GM19395 (cell line): ENCODE measurements at regions not wholly inside any gene's neighbourhood (a gene's known extent, or its start where the extent isn't known, plus 50 kb on each side); places are given as distances from the start of the nearest gene placed in this dataset.

ENCODE experiments used
- ATAC-seq: cut with Tn5 transposase; IDR thresholded peaks from one replicate; pipeline ENCODE4 v1.9.1; 2021; ENCODE audit warnings: mild to moderate bottlenecking, moderate library complexity; ENCODE audit not compliant: unreplicated experiment

DNA sequence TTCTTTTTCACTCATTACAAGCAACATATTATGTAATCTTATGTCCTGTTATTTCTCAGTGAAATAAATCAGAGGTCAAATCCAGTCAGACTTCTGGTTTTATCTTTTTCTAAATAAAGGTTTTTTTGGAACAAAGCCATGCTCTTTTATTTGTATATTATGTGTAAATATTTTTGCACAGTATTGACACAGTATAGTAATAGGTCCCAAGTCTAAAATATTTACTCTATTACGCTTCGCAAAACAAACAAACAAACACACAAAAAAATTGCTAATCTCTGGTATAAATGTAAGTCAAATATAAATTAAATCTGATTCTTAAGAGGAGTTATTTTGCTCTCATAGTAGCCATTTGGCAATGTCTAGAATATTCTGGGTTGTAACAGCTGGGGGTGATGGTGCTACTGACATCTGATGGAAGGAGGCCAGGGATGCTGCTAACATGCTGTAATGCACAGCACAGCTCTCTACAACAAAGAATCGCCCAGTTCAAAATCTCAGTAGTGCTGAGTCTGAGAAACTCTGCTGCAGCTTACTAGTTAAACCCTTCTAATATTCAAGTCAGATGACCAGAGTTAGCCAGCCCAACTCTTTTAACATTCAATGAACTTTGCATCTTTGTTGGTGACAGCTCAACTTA lies 602.1 kb downstream of the RAB28 start:
- ATAC-seq: no peak

DNA sequence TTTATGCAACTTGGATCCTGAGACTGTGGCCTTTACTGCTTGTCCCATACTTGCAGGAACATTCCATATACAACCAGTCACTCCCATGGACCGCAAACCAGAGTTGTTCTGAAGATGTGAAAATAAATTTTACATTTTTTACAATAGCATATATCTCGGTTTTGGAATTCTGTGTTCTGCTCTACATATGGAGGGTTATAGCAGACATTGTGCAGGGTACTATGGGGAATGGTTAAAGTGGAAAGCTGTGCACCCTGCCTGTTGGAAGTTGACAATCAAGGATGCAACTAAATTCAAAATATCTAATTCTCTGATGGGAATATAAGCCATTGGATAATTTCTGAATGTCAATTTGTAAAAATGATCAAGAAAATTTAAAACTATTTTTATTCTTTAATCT lies 603.3 kb downstream of the RAB28 start:
- ATAC-seq: no peak

DNA sequence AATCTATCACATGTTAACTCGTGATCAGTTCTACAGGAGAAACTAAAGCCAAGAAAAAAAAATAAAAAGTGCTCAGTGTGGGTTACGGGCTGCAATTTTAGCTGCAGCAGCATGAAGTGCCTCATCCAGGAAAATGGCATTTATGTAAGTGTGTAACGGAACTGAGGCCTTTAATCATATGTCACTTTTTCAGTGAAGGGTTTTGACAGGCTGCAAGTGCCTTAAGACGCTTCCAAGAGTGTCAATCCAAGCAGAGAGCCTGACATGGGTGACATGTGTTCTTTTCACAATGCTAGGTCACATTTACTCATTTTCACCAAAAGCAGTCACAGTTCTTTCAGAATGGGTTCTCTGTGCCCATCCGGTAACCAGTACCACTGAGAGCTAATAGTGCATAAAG lies 604.6 kb downstream of the RAB28 start:
- no peak for ATAC-seq

DNA sequence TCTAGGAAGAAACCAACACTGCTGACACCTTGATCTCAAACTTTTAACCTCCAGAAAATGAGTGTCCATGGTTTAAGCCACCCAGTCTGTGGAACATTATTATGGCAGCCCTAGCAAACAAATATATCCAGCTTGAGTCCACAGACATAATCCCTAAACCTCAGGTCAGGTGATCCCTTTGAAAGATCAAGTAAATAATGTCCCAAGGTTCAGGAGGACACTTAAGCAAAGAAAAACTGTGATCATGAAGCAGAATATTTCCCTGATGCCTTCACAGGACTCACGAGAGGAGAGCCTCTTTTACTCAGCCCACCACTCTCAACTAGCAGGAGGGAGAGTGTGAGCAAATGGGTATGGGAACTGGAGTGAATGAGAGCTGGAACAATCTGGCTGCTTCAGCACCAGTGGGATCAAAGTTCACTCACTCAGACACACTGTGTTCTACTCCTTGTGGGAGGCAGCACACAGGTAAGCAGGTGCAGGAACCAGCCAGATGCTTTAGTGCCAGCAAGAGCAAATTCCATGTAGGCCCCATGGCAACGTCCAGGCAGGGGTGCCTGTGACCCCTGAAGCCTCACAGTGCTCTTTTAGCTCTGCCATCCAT lies 608.4 kb downstream of the RAB28 start:
- no peak for ATAC-seq

DNA sequence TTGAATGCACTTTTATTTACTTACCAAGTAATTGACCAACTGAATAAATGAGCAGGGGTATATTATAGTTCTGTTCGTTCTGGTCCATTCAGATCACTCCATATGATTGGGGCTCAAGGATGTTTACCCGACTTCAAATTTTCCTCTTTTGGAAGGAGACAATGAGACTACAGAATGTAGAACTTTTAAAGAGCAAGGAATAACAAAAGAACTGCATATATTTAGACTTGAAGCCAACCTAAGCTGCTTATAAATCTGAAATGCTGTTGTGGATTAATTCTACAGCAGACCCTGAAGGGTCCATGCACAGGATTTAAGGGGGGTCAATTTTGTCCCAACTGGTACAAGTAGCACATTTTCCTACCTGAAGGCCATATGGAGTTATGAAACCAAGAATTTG lies 610.8 kb downstream of the RAB28 start:
- no peak for ATAC-seq

DNA sequence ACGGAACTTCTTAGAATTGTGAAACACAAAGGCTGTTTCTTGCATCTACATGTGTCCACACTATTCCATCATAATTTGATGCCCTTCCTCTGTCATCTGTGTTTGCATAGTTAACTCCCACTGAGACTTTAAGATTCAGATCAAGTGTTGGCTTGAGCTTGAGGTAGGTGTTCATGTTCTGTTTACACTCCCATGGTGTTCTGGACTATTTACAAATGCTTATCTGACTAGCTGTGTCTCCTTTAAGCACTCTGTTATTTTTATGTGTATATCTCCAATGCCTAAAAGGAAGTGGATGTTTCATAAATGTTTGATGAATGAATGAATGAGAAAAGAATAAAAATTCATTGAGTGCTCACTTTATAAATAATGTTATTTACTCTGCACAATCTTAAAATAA lies 622.7 kb downstream of the RAB28 start:
- no peak for ATAC-seq

DNA sequence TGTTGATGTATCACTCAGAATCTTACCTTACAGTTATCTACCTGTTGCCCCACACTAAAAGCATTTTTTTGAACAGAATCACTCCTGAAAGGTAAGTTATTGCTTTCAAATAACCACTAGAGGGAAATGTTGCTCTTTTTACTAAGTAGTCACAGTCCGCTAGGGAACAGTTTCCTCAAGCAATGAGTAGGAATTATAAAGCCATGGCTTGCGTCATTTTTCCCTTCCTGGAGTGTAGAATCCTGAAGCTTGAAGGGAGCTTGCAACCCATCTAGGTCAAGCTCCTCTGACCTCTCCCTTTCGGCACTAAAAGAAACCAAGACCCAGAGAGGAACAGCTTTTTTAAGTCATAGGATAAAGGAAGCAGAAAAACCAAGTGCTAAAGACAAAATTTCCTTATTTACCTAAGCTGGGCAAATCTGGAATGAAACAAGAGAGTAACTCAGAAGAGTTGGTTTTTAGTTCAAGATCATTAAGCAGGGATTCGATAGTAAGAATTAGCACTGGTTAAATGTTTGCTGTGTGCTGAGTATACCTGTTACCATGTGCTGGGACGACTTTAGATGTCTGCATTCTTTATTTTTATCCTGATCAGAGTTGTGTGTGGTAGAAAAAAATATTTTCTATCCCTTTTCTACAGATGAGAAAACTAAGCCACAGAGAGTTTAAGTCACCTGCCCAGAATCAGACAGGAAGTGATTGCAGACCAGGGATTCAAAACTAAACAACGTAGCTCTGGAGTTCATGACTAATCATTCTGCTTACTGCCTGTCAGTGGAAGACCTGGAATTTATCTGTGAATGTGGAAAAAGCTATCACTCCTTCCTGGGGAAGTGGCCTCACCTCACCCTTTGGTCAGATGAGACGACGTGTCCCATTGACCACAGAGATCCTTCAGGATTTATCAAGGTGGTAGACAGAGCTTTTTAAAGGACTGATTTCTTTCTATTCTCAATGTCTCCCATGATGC lies 631.5 kb downstream of the RAB28 start:
- peak; percentile 63 for ATAC-seq

DNA sequence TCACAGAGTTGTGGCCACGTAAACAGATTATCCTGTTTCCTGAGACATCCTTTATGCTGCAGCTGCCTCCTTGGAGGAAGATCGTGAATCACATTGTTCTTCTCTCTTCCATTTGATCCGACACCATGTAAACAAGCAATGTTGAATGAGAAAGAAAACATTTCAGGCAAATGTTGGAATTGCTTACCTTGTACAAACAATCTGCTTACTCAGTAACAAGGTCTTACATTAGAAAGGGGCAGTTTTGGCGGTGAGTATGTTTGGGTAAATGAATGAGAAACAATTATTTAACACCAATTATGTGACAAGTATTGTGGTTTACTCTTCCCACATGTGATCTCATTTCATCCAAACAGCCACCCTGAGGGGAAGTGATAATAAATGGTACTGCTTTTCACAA lies 637.8 kb downstream of the RAB28 start:
- ATAC-seq: no peak

DNA sequence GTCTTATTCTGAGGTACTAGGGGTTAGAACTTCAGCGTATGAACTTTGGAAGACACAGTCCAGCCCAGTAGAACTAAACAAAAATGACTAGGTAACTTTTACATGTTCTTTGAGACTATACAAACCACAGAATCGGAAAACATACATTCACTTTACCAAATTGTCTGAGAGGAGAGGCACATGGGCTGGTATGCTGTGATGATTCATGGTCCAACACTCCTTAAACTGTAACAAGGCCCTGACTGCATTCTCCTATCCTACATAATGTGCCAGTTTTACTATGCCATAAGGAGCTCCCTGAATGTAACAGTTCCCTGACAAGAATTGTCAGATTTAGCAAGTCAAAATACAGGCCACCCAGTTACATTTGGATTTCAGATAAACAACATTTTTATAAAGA lies 640.0 kb downstream of the RAB28 start:
- no peak for ATAC-seq

DNA sequence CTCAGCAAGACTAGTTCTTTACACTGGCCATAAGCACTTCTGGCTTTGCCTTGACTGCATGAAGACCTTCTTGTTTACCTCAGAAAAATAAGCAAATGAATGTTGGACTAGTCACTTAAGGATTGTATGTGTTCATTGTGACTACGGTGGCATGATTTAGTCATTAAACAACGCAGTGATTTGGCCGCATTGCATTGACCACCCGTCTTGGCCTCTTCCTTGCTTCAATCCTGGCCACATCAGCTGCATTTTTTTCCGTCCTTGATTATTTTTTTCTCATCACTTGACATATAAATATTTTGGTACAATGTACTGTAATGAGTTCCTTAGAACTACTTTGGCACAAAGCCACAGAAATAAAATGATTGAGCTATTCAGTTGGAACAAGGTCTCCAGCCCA lies 656.2 kb downstream of the RAB28 start:
- no peak for ATAC-seq

DNA sequence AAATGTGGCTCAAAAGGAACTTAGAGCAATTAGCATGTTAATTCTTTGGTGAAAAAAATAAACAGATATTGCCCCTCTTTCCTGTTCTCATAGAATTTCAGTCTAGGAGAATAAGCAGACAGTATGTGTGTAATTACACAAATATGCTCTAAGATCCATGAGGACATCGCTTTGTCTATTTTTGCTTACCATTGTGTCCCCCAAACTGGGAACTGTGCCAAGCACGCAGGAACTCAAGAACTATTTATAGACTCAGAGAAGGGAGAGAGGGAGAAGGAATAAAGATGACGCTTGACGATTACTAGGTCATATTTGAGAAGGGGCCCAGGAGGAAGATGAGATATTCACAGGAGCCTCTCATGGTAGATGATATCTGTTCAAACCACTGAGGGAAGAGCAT lies 692.6 kb downstream of the RAB28 start:
- ATAC-seq: no peak

DNA sequence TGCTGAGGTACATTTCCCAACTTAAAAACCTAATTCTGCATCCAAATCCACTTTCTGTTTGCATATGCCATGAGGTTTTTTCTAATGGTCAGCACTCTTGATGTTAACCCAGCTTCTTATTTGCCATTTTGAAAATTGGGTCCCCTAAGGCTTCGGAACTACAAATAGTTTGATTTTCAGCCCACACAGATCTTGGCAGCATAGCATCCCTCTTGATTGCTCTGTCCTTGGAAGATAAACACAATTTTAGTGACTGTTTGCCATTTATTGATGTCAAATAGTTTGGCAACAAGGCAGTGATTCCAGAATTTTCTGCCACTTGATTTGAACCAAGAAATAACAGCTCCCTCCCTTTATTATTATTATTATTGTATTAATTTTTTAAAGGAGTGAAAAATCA lies 696.9 kb downstream of the RAB28 start:
- no peak for ATAC-seq

DNA sequence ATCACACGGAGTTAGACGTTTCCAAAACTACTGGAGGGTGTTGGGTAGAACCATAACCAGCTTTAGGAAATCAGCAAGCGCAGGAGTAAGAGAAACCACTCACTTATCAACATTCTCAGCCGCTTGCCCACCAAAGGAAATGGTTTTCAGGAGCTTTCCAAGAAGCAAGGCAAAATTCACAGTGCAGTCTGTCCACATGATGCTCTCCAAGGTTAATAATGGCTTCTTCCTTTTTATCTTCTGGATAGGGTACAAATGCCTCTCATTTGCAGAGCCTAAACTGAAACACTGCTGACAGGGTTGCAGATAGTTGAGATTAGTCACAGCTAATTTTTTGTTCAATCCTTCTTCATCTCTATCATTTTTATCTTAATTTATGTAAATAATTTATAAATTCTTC lies 705.4 kb downstream of the RAB28 start:
- ATAC-seq: no peak

DNA sequence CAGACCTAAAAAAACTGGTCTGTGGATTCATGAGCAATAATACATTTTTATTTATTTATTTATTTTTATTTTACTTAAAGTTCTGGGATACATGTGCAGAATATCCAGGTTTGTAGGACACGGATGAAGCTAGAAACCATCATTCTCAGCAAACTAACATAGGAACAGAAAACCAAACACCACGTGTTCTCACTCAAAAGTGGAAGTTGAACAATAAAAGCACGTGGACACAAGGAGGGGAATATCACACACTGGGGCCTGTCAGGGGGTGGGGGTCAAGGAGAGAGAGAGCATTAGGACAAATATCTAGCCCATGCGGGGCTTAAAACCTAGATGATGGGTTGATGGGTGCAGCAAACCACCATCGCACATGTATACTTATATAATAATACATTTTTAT lies 705.9 kb downstream of the RAB28 start:
- no peak for ATAC-seq

DNA sequence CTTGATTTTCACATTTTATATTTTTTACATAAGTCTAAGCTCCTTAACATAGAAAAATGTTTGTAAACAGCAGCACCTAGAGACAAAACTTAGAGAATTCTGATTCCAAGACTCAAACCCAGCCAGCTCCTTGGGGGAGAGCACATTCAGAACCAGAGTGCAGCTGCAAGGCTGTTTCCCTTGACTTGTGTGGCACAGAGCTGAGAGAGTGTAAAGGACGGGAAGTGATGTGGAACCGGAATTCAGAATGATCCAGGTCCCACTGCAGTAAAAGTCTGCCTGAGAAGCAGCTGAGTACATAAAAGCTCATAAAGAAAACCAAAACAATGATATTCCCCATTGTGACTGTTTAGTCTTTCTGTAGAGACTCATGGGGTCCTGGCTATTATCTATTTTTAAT lies 713.8 kb downstream of the RAB28 start:
- no peak for ATAC-seq

DNA sequence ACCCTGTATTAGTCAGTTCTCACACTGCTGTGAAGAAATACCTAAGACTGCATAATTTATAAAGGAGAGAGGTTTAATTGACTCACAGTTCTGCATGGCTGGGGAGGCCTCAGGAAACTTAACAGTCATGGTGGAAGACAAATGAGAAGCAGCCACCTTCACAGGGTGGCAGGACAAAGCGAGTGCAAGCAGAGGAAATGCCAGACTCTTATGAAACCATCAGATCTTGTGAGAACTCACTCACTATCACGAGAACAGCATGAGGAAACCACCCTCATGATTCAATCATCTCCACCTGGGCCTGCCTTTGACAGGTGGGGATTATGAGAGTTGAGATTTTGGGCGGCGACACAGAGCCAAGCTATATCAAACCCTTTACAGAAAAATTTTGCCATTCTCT lies 722.4 kb downstream of the RAB28 start:
- no peak for ATAC-seq

DNA sequence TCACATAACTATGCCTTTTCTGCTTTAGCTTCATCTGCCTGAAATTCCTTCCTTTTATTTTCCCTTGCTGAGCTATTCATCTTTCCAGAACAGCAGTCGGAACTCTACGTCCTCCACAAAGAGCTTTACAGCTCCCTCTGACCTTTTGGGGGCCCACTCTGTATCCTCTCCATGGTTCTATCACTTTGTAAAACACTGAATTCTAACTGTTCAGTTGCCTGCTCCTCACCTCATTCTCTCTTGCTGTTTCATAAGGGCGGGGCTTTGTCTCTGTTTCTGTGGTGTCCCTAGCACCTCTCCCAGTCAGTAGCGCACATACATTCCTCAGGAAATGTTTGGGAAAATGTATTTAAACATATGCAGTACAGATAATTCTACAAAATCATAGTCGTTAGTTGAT lies 737.0 kb downstream of the RAB28 start:
- no peak for ATAC-seq

DNA sequence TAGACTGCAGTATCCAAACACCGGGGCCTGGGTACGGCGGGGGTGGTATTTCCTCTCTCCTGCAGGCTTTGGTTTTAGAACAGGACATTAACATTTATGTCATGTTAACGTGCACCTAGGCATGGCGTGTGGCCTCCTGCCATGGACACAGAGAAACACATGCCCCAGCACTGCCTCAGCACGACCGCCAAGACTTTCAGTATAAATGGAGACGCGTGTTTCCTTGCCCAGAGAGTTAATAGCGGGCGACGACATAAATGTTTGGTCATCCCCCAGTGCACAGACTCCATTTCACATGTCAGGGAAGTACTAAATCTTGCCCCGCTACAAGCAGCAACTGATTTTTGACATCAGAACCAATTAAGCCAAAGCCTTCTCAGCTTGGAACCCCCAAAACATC lies 737.9 kb downstream of the RAB28 start:
- no peak for ATAC-seq

DNA sequence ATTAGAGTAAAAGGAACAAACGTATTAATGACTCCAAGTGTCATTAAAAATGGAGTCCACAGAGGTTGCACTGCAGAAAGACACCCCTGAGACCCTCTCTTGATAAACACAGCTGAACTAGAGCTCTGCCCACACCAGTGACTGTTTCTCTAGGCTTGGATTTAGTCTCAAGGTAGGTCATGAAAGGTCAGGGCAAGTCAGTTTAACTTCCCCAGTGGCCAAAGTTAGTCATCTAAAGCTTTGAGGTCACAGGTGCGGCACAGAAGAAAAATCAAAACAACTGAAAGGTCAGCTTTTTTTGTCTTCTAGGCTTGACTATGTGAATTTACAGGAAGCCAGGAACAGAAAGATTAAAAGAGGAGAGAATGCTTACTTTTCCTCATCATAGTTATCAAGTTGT lies 749.6 kb downstream of the RAB28 start:
- ATAC-seq: no peak

DNA sequence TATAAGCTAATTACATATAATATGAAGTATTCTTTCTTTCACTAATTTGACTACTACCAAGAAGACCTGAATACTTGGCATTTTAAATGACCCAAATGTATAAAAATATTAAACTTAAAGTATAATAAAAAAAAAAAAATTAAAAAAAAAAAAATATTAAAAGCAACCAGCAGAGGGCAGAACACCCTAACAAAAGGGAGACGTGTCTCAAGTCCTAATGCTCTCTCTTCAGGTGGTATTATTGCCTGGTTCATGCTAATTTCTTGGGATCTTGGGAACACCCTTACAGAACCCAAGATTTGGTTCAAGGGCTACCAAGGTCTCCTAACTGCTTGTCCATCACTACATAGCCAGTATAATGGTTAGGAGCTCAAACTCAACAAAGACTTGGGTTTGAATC lies 754.8 kb downstream of the RAB28 start:
- no peak for ATAC-seq

DNA sequence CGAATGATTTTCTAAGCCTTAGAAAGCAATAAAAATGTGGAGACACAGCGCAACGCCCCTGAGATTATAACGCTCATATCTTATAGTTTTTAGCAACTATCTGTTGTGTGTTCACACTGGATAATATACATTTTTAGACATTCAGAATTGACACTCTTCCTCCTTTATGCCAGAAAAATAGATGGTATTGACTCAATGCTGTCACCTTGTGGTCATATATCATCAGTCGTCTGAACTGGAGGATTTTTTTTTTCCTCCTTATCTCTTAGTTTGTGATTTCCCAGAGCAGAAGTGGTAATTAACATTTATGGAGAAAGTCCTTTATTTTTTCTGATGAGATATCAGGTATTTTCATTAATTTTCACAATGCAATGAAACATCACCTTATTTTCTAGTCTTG lies 759.6 kb downstream of the RAB28 start:
- ATAC-seq: no peak

DNA sequence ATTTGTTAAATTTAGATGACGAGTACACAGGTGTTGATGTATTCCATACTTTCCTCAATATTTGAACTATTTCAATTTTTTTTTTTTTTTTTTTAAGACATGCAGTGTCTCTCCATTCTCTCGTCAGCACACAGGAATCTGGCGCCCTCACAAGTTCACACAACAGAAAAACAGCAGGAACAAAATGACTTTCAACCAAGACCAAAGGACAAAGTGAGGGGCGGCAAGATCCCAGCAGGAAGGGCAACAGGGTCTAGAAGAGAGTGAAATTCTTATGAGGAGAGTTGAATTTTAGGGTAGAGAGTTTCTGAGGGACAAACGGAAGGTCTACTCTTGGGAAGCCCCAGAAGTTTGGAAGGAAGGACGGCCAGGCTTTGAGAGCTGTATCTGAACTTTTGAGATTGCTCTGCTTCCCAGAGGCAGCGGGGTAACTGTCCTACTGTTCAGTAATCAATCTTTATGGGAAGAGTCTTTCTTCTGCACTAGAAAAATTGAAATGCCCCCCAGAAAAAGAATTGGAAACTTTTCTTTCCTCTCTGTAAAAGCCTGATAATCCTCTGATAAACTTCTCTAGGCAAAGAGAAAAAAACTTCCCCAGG lies 760.2 kb downstream of the RAB28 start:
- no peak for ATAC-seq
